ENCODE measurements at regions not wholly inside any gene's neighbourhood (a gene's known extent, or its start where the extent isn't known, plus 50 kb on each side); places are given as distances from the start of the nearest gene placed in this dataset.

DNA sequence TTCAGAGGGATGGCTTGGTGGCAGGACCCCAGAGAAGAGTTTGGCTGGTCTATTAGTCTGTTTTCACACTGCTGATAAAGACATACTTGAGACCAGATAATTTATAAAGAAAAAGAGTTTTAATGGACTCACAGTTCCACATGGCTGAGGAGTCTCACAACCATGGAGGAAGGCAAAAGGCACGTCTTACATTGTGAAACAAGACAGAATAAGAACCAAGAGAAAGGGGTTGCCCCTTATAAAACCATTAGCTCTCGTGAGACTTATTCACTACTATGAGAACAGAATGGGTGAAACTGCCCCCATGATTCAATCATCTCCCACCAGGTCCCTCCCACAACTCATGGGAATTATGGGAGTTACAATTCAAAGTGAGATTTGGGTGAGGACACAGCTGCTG lies 78.5 kb upstream of the SSTR1 start (continued):
- TF ChIP-seq TEAD1 (CRISPR knock-in tag; IDR thresholded peaks at IDR 0.05) (no peak), GABPB1 (CRISPR knock-in tag; IDR thresholded peaks at IDR 0.05) (no peak)

DNA sequence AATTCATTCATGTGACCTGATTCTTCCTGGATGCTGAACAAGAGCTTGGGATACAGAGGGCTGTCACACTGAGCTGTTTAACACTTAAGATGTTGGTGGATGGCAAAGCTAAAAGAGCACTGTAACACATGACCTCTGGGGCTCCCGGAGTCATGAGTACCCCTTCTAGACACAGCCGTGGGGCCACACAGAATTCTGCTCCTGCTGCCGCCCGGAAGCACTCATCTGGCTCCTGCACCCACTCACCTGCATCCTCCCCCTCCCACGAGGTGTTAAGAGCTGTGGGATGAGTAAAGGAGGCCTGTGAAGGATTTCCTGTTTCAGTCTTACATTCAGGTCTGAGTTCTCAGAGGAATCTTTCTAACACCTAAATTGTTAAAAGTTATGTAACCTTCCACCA lies 78.0 kb upstream of the SSTR1 start:
- TF ChIP-seq ZNF416 (CRISPR knock-in tag; IDR thresholded peaks at IDR 0.05): no peak
- no peak for TF ChIP-seq TEAD4 (CRISPR knock-in tag; IDR thresholded peaks at IDR 0.05)
- TF ChIP-seq, protein P1, sequence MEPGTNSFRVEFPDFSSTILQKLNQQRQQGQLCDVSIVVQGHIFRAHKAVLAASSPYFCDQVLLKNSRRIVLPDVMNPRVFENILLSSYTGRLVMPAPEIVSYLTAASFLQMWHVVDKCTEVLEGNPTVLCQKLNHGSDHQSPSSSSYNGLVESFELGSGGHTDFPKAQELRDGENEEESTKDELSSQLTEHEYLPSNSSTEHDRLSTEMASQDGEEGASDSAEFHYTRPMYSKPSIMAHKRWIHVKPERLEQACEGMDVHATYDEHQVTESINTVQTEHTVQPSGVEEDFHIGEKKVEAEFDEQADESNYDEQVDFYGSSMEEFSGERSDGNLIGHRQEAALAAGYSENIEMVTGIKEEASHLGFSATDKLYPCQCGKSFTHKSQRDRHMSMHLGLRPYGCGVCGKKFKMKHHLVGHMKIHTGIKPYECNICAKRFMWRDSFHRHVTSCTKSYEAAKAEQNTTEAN (CRISPR knock-in tag; IDR thresholded peaks at IDR 0.05): no peak
- no peak for TF ChIP-seq GRHL2 (CRISPR knock-in tag; IDR thresholded peaks at IDR 0.05; ENCODE audit: insufficient replicate concordance, severe bottlenecking)
- no peak for TF ChIP-seq JUN (CRISPR knock-in tag; IDR thresholded peaks at IDR 0.05)
- TF ChIP-seq NR1H2 (CRISPR knock-in tag; IDR thresholded peaks at IDR 0.05): no peak
- TF ChIP-seq ZNF263 (CRISPR knock-in tag; IDR thresholded peaks at IDR 0.05; ENCODE audit: low read depth): no peak
- TF ChIP-seq, protein P2, sequence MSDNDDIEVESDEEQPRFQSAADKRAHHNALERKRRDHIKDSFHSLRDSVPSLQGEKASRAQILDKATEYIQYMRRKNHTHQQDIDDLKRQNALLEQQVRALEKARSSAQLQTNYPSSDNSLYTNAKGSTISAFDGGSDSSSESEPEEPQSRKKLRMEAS (CRISPR knock-in tag; IDR thresholded peaks at IDR 0.05): no peak
- TF ChIP-seq, protein P3, sequence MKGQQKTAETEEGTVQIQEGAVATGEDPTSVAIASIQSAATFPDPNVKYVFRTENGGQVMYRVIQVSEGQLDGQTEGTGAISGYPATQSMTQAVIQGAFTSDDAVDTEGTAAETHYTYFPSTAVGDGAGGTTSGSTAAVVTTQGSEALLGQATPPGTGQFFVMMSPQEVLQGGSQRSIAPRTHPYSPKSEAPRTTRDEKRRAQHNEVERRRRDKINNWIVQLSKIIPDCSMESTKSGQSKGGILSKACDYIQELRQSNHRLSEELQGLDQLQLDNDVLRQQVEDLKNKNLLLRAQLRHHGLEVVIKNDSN (CRISPR knock-in tag; IDR thresholded peaks at IDR 0.05): no peak
- TF ChIP-seq, protein P4, sequence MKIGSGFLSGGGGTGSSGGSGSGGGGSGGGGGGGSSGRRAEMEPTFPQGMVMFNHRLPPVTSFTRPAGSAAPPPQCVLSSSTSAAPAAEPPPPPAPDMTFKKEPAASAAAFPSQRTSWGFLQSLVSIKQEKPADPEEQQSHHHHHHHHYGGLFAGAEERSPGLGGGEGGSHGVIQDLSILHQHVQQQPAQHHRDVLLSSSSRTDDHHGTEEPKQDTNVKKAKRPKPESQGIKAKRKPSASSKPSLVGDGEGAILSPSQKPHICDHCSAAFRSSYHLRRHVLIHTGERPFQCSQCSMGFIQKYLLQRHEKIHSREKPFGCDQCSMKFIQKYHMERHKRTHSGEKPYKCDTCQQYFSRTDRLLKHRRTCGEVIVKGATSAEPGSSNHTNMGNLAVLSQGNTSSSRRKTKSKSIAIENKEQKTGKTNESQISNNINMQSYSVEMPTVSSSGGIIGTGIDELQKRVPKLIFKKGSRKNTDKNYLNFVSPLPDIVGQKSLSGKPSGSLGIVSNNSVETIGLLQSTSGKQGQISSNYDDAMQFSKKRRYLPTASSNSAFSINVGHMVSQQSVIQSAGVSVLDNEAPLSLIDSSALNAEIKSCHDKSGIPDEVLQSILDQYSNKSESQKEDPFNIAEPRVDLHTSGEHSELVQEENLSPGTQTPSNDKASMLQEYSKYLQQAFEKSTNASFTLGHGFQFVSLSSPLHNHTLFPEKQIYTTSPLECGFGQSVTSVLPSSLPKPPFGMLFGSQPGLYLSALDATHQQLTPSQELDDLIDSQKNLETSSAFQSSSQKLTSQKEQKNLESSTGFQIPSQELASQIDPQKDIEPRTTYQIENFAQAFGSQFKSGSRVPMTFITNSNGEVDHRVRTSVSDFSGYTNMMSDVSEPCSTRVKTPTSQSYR (CRISPR knock-in tag; IDR thresholded peaks at IDR 0.05): no peak
- no peak for TF ChIP-seq GTF2I (CRISPR knock-in tag; conservative IDR thresholded peaks at IDR 0.05)
- no peak for TF ChIP-seq NFATC4 (CRISPR knock-in tag; IDR thresholded peaks at IDR 0.05)
- TF ChIP-seq FOXJ3 (CRISPR knock-in tag; IDR thresholded peaks at IDR 0.05; ENCODE audit: borderline replicate concordance): no peak
- TF ChIP-seq, protein P5, sequence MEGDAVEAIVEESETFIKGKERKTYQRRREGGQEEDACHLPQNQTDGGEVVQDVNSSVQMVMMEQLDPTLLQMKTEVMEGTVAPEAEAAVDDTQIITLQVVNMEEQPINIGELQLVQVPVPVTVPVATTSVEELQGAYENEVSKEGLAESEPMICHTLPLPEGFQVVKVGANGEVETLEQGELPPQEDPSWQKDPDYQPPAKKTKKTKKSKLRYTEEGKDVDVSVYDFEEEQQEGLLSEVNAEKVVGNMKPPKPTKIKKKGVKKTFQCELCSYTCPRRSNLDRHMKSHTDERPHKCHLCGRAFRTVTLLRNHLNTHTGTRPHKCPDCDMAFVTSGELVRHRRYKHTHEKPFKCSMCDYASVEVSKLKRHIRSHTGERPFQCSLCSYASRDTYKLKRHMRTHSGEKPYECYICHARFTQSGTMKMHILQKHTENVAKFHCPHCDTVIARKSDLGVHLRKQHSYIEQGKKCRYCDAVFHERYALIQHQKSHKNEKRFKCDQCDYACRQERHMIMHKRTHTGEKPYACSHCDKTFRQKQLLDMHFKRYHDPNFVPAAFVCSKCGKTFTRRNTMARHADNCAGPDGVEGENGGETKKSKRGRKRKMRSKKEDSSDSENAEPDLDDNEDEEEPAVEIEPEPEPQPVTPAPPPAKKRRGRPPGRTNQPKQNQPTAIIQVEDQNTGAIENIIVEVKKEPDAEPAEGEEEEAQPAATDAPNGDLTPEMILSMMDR (IDR thresholded peaks at IDR 0.05): no peak
- no peak for TF ChIP-seq KAT7 (CRISPR knock-in tag; IDR thresholded peaks at IDR 0.05; ENCODE audit: borderline replicate concordance)
- TF ChIP-seq, protein P6, sequence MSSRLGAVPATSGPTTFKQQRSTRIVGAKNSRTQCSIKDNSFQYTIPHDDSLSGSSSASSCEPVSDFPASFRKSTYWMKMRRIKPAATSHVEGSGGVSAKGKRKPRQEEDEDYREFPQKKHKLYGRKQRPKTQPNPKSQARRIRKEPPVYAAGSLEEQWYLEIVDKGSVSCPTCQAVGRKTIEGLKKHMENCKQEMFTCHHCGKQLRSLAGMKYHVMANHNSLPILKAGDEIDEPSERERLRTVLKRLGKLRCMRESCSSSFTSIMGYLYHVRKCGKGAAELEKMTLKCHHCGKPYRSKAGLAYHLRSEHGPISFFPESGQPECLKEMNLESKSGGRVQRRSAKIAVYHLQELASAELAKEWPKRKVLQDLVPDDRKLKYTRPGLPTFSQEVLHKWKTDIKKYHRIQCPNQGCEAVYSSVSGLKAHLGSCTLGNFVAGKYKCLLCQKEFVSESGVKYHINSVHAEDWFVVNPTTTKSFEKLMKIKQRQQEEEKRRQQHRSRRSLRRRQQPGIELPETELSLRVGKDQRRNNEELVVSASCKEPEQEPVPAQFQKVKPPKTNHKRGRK (CRISPR knock-in tag; IDR thresholded peaks at IDR 0.05; ENCODE audit: borderline replicate concordance): no peak
- TF ChIP-seq FOXK1 (CRISPR knock-in tag; IDR thresholded peaks at IDR 0.05): no peak
- no peak for TF ChIP-seq HMGA2 (CRISPR knock-in tag; IDR thresholded peaks at IDR 0.05)
- TF ChIP-seq, protein P7, sequence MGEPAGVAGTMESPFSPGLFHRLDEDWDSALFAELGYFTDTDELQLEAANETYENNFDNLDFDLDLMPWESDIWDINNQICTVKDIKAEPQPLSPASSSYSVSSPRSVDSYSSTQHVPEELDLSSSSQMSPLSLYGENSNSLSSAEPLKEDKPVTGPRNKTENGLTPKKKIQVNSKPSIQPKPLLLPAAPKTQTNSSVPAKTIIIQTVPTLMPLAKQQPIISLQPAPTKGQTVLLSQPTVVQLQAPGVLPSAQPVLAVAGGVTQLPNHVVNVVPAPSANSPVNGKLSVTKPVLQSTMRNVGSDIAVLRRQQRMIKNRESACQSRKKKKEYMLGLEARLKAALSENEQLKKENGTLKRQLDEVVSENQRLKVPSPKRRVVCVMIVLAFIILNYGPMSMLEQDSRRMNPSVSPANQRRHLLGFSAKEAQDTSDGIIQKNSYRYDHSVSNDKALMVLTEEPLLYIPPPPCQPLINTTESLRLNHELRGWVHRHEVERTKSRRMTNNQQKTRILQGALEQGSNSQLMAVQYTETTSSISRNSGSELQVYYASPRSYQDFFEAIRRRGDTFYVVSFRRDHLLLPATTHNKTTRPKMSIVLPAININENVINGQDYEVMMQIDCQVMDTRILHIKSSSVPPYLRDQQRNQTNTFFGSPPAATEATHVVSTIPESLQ (CRISPR knock-in tag; IDR thresholded peaks at IDR 0.05): no peak
- TF ChIP-seq, protein P8, sequence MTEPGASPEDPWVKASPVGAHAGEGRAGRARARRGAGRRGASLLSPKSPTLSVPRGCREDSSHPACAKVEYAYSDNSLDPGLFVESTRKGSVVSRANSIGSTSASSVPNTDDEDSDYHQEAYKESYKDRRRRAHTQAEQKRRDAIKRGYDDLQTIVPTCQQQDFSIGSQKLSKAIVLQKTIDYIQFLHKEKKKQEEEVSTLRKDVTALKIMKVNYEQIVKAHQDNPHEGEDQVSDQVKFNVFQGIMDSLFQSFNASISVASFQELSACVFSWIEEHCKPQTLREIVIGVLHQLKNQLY (CRISPR knock-in tag; IDR thresholded peaks at IDR 0.05): no peak
- DNase-seq (ENCODE audit: low spot score) (no peak), ATAC-seq (no peak)
- H3K4me1 Mint-ChIP-seq: peaks cover 34% of the 10 kb centered on the region
- no peaks in the 10 kb centered on the region for H3K36me3 Mint-ChIP-seq
- CTCF ChIA-PET: no interaction called here
- H3K4me3 Mint-ChIP-seq: no peak overlapping the region
- POLR2A ChIA-PET: no interaction called here
- no peak overlapping the region for H3K27ac Mint-ChIP-seq
- H3K27me3 Mint-ChIP-seq (ENCODE audit: low read depth): no peaks in the 10 kb centered on the region; the same call in 1 of the 2 replicates
- H3K9me3 Mint-ChIP-seq: no peaks in the 10 kb centered on the region

Data from WTC11 (cell line).